NCI-H1417 (cell line): ENCODE measurements at regions not wholly inside any gene's neighbourhood (a gene's known extent, or its start where the extent isn't known, plus 50 kb on each side); places are given as distances from the start of the nearest gene placed in this dataset.
"Not testable (repeated sequence)": the region's sequence is repeated elsewhere in the genome, so short reads cannot be mapped to it uniquely, and the experiment has no call there.

Experiments used
- DNase-seq, 3 experiments: peaks; one replicate each; lab custom pipeline; 2025; lab: John Stamatoyannopoulos, UW

- not testable (repeated sequence) for DNase-seq
Observed at GRCh38 chr2:63739180-63739579, 102.5 kb upstream of the UGP2 start.

- DNase-seq: no peak
Observed at GRCh38 chr2:63740020-63740419, 101.7 kb upstream of the UGP2 start.

GRCh38 chr2:63740943-63741342 lies 100.8 kb upstream of the UGP2 start:
- DNase-seq: no peak

GRCh38 chr2:63741884-63742579 lies 99.7 kb upstream of the UGP2 start:
- no peak for DNase-seq

- no peak for DNase-seq
Observed at GRCh38 chr2:63742580-63742976, 99.1 kb upstream of the UGP2 start.

- DNase-seq: no peak
Observed at GRCh38 chr2:63743170-63743981, 98.3 kb upstream of the UGP2 start.

GRCh38 chr2:63743982-63744966 lies 97.4 kb upstream of the UGP2 start:
- DNase-seq: peak in 1 of 3 experiments; percentile 36

- not testable (repeated sequence) for DNase-seq
Observed at GRCh38 chr2:63746548-63746947, 95.1 kb upstream of the UGP2 start.

GRCh38 chr2:63751901-63752300 lies 89.8 kb upstream of the UGP2 start:
- DNase-seq: no peak

GRCh38 chr2:63755216-63755615 lies 86.5 kb upstream of the UGP2 start:
- no peak for DNase-seq

GRCh38 chr2:63755965-63756364 lies 85.7 kb upstream of the UGP2 start:
- no peak for DNase-seq

GRCh38 chr2:63763391-63763941 lies 78.2 kb upstream of the UGP2 start:
- no peak for DNase-seq

GRCh38 chr2:63764630-63765029 lies 77.1 kb upstream of the UGP2 start:
- no peak for DNase-seq

- DNase-seq: no peak
Observed at GRCh38 chr2:63765117-63765516, 76.6 kb upstream of the UGP2 start.

GRCh38 chr2:63767307-63767706 lies 74.4 kb upstream of the UGP2 start:
- no peak for DNase-seq

GRCh38 chr2:63768051-63768450 lies 73.6 kb upstream of the UGP2 start:
- no peak for DNase-seq

GRCh38 chr2:63769915-63770314 lies 71.8 kb upstream of the UGP2 start:
- DNase-seq: no peak

GRCh38 chr2:63772061-63772460 lies 69.6 kb upstream of the UGP2 start:
- DNase-seq: no peak

- no peak for DNase-seq
Observed at GRCh38 chr2:63775191-63775590, 66.5 kb upstream of the UGP2 start.

GRCh38 chr2:63776382-63776781 lies 65.3 kb upstream of the UGP2 start:
- DNase-seq: no peak

GRCh38 chr2:63777816-63778215 lies 63.9 kb upstream of the UGP2 start:
- no peak for DNase-seq

GRCh38 chr2:63778391-63778790 lies 63.3 kb upstream of the UGP2 start:
- DNase-seq: no peak
